ENCODE measurements at regions not wholly inside any gene's neighbourhood (a gene's known extent, or its start where the extent isn't known, plus 50 kb on each side); places are given as distances from the start of the nearest gene placed in this dataset.

DNA sequence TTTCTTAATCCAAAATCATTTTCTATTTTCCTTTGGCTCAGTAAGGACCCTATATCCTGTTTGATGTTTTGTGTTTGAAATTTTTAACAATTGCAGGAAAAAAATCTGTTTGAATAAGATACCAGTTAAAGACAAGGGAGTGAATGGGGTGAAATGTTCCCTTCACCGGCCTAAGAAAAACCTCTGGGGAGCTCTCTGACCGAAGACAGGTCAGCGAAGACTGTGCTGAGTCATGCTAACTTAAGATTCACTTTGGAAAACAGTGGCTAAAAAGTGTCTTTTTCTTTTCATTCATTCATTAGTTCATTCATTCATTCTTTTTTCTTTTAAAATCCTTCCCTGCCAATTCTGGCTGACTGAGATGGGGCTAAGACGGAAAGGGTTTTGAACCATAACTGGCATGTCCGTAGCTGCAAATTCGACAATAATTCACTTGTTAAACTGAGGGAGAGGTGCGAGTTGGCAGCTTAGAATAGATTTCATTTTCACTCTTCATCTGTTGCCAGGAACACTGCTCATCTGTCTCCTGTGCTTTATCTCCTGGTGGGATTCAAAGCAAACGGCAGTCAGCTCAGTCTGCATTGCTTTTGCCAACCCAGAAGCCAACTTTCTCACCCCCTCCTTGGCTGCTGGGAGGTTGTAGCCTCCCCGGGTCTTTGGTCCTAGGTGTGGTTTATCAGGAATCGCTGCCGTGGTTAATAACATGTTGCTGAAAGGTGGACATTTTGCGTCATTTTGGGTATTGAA, 434.0 kb upstream of the LARGE1 start:
- intact Hi-C loops (cut with DNase I; ENCODE audit: low total_unique reads) (no loop called here), in situ Hi-C loops (cut with MboI; ENCODE audit: low pct_ligation_motif_present in 1 of 4, low pct_unique_long_range_greater_than_20kb in 1 of 4, low sequenced_read_pairs in 3 of 4) (no loop called here)
- no peaks in the 10 kb centered on the region for H3K36me3 ChIP-seq
- H3K27me3 ChIP-seq: no peaks in the 10 kb centered on the region
- WGBS, 2 donors (ENCODE audit: low coverage in 1 of 2): 82 to 89% methylated on average over 7 to 12 of the region's 12 CpGs
- no peak for DNase-seq
- H3K4me3 ChIP-seq: no peak overlapping the region
- H3K9me3 ChIP-seq: no peaks in the 10 kb centered on the region
- TF ChIP-seq POLR2A (IDR thresholded peaks at IDR 0.05): no peak
- no peak for TF ChIP-seq EP300 (IDR thresholded peaks at IDR 0.05; ENCODE audit: low read depth)
- no peak for TF ChIP-seq POLR2AphosphoS5 (IDR thresholded peaks at IDR 0.05)
- TF ChIP-seq, protein P1, sequence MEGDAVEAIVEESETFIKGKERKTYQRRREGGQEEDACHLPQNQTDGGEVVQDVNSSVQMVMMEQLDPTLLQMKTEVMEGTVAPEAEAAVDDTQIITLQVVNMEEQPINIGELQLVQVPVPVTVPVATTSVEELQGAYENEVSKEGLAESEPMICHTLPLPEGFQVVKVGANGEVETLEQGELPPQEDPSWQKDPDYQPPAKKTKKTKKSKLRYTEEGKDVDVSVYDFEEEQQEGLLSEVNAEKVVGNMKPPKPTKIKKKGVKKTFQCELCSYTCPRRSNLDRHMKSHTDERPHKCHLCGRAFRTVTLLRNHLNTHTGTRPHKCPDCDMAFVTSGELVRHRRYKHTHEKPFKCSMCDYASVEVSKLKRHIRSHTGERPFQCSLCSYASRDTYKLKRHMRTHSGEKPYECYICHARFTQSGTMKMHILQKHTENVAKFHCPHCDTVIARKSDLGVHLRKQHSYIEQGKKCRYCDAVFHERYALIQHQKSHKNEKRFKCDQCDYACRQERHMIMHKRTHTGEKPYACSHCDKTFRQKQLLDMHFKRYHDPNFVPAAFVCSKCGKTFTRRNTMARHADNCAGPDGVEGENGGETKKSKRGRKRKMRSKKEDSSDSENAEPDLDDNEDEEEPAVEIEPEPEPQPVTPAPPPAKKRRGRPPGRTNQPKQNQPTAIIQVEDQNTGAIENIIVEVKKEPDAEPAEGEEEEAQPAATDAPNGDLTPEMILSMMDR (IDR thresholded peaks at IDR 0.05): no peak
- H3K4me1 ChIP-seq: no peaks in the 10 kb centered on the region
- H3K27ac ChIP-seq: no peak overlapping the region

DNA sequence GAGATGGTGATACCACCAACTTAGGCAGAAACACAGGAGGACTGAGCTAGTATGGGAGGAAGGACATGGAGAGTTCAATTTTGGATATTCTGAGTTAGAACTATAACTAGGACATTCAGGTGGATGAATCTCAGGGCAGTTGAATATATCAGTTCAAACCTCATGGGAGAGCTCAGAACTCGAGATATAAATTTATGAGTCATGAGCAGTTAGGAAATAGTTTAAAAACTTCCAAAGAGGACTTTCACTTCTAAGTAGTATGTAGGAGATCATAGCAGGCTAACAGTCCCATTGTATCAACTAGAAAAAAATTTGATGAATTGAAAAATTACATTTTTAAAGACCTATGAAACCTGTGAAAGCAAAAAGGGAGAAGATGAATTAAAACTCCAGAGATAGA, 436.2 kb upstream of the LARGE1 start:
- Histone ChIP-seq H3K36me3 (no peaks in the 10 kb centered on the region), H3K4me1 (no peaks in the 10 kb centered on the region), H3K4me3 (no peak overlapping the region), H3K9me3 (no peaks in the 10 kb centered on the region), H3K27me3 (no peaks in the 10 kb centered on the region), H3K27ac (no peak overlapping the region)
- WGBS, 2 donors (ENCODE audit: low coverage in 1 of 2): 33 to 38% methylated on average over 1 of the region's 1 CpG
- intact Hi-C loops (cut with DNase I; ENCODE audit: low total_unique reads): no loop called here
- in situ Hi-C loops (cut with MboI; ENCODE audit: low pct_ligation_motif_present in 1 of 4, low pct_unique_long_range_greater_than_20kb in 1 of 4, low sequenced_read_pairs in 3 of 4): no loop called here
- TF ChIP-seq POLR2AphosphoS5 (IDR thresholded peaks at IDR 0.05) (no peak), POLR2A (IDR thresholded peaks at IDR 0.05) (no peak), EP300 (IDR thresholded peaks at IDR 0.05; ENCODE audit: low read depth) (no peak)
- TF ChIP-seq, protein P1 (IDR thresholded peaks at IDR 0.05): no peak
- DNase-seq: no peak

DNA sequence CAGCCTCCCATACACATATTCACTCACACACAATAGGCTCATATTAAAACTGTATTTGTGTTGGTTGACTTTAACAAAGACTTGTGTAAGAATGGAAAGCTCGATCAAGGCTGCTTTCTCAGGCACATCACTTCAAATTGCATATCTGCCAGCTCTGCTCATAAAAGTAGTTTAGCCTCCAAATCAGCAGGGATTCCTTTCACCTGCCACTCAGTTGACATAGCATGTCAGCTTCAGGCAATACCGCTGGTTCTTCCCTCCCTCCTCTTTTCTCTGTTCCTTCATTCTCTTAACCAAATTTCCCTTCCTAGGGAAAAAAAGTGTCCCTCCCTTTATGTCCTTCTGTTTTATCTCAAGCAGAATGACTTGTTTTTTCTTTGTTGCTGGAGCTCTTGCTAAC, 450.4 kb upstream of the LARGE1 start:
- 69 to 81% methylated on average over 2 of the region's 2 CpGs for WGBS, 2 donors (ENCODE audit: low coverage in 1 of 2)
- TF ChIP-seq POLR2A (IDR thresholded peaks at IDR 0.05): no peak
- no peak for TF ChIP-seq EP300 (IDR thresholded peaks at IDR 0.05; ENCODE audit: low read depth)
- TF ChIP-seq POLR2AphosphoS5 (IDR thresholded peaks at IDR 0.05): no peak
- H3K4me3 ChIP-seq: no peak overlapping the region
- H3K27ac ChIP-seq: no peak overlapping the region
- no peaks in the 10 kb centered on the region for H3K27me3 ChIP-seq
- no peaks in the 10 kb centered on the region for H3K4me1 ChIP-seq
- in situ Hi-C loops (cut with MboI; ENCODE audit: low pct_ligation_motif_present in 1 of 4, low pct_unique_long_range_greater_than_20kb in 1 of 4, low sequenced_read_pairs in 3 of 4) (no loop called here), intact Hi-C loops (cut with DNase I; ENCODE audit: low total_unique reads) (loop anchor here (10.0 kb wide), 1 partner anchor 994 kb away; no protein-coding TSS in a partner anchor)
- DNase-seq: no peak
- no peaks in the 10 kb centered on the region for H3K36me3 ChIP-seq
- no peaks in the 10 kb centered on the region for H3K9me3 ChIP-seq

DNA sequence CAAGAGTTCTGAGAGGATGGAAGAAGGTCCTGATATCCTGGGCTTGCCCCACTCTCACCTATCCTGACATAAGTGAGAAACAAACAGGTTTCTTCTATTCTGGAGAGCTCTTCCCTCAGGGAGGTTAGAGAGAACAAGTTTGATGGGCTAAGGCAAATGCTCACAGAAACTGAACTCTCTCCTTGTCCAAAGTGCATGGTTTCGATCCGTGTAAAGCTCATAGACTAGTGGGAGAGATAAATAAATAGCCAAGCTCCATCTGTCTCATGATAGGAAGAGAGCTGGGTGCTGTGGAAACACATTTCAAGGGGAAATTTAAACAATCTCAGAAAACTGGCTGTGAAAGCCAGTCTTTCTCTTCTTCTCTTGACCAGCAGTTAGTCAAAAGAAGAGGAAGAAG, 459.5 kb upstream of the LARGE1 start:
- Histone ChIP-seq H3K4me3 (no peak overlapping the region), H3K27me3 (no peaks in the 10 kb centered on the region), H3K27ac (no peak overlapping the region), H3K36me3 (no peaks in the 10 kb centered on the region), H3K9me3 (no peaks in the 10 kb centered on the region), H3K4me1 (no peaks in the 10 kb centered on the region)
- TF ChIP-seq EP300 (IDR thresholded peaks at IDR 0.05; ENCODE audit: low read depth) (no peak), POLR2AphosphoS5 (IDR thresholded peaks at IDR 0.05) (no peak)
- WGBS, 2 donors (ENCODE audit: low coverage in 1 of 2): 65 to 77% methylated on average over 2 of the region's 2 CpGs
- intact Hi-C loops (cut with DNase I; ENCODE audit: low total_unique reads): loop anchor here (10.0 kb wide), 1 partner anchor 985 kb away; no protein-coding TSS in a partner anchor
- DNase-seq: no peak
- in situ Hi-C loops (cut with MboI; ENCODE audit: low pct_ligation_motif_present in 1 of 4, low pct_unique_long_range_greater_than_20kb in 1 of 4, low sequenced_read_pairs in 3 of 4): no loop called here

DNA sequence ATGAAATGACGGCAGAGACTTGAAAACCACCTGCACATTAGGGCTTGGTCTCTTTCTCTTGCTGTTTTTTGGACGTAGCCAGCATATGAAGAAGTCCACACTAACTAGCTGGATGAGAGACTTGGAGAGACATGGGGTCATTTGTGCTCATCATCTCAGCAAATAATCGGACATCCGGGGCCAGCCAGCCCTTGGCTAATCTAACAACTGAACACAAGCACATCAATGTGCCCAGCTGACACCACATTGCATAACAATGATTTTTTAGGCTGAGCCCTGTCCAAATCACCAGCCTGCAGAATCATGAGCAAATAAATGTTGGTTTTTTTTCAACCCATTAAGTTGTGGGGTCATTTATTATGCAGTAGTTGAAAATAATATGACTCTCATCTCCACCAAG, 460.3 kb upstream of the LARGE1 start:
- Histone ChIP-seq H3K27ac (no peak overlapping the region), H3K4me3 (no peak overlapping the region), H3K27me3 (no peaks in the 10 kb centered on the region), H3K4me1 (no peaks in the 10 kb centered on the region), H3K36me3 (no peaks in the 10 kb centered on the region), H3K9me3 (no peaks in the 10 kb centered on the region)
- TF ChIP-seq POLR2A (IDR thresholded peaks at IDR 0.05) (no peak), POLR2AphosphoS5 (IDR thresholded peaks at IDR 0.05) (no peak), EP300 (IDR thresholded peaks at IDR 0.05; ENCODE audit: low read depth) (no peak)
- TF ChIP-seq, protein P1 (IDR thresholded peaks at IDR 0.05): no peak
- no peak for DNase-seq
- intact Hi-C loops (cut with DNase I; ENCODE audit: low total_unique reads) (no loop called here), in situ Hi-C loops (cut with MboI; ENCODE audit: low pct_ligation_motif_present in 1 of 4, low pct_unique_long_range_greater_than_20kb in 1 of 4, low sequenced_read_pairs in 3 of 4) (no loop called here)
- 74 to 100% methylated on average over 1 to 4 of the region's 4 CpGs for WGBS, 2 donors (ENCODE audit: low coverage in 1 of 2)
